ENCODE measurements at regions not wholly inside any gene's neighbourhood (a gene's known extent, or its start where the extent isn't known, plus 50 kb on each side); places are given as distances from the start of the nearest gene placed in this dataset.

DNA sequence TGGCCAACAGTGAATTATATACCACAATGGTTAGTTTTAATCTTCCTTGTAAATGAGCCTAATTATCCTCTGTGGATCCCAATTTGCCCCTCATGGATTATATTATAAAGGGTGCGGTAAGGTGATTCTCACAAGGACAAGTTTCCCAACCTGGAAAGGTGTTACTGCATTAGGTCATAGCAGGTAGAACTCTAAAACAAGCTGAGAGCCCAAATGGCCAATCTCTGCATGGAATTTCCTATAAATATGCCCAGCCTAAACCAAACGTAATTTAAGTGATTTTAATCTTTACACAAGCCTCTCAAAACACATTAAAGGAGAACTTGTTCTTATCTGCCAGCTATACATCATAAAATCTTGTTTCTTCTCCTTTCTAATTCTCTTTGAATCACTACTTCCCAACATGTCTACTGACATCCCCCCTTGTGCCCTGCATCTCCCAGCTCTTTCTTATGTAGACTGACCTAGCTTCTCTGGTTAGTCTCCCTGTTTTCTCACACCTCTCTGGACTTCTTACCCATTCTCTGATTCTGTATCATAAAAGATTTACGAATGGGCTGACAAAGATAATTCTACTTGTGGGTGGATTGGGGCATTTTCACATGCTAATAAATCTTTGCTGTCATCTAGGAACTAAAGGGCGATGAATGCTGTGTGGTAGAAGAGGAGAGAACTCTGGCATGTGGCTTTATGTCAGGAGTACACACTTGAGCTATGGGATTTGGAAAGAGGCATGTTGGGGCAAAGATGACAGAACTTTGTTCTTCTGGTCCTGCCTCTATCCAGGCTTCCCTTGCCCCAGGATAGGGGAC, 94.3 kb upstream of the PGRMC2 start:
- FAIRE-seq = no peak

- no peak for FAIRE-seq
These were observed 92.7 kb upstream of the PGRMC2 start for GRCh38 chr4:128380306-128380705.

DNA sequence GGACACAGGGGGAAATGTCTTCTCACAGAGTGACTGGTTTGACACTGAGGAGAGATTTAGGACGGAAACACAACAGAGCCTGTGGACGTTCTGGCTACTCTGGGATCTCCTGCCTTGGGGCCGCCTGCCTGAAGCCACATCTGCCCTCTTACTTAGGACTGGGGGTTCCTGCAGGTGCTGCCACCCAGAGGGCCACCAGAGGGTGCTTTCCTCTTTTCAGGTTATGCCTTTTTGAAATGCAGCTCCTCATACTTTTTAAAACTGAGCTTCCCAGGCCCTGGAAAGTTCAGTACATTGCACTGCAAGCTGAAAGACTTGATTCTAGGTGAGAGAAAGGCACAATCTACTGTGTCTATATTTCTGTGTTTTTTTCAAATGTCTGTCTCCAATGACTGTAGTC, 92.2 kb upstream of the PGRMC2 start:
- FAIRE-seq = no peak

- no peak for FAIRE-seq
These were observed 91.1 kb upstream of the PGRMC2 start for GRCh38 chr4:128378668-128379067.

- no peak for FAIRE-seq
These were observed 89.3 kb upstream of the PGRMC2 start for GRCh38 chr4:128376958-128377357.

- FAIRE-seq = no peak
These were observed 88.7 kb upstream of the PGRMC2 start for GRCh38 chr4:128376303-128376702.

- FAIRE-seq = no peak
These were observed 86.0 kb upstream of the PGRMC2 start for GRCh38 chr4:128373628-128374027.

DNA sequence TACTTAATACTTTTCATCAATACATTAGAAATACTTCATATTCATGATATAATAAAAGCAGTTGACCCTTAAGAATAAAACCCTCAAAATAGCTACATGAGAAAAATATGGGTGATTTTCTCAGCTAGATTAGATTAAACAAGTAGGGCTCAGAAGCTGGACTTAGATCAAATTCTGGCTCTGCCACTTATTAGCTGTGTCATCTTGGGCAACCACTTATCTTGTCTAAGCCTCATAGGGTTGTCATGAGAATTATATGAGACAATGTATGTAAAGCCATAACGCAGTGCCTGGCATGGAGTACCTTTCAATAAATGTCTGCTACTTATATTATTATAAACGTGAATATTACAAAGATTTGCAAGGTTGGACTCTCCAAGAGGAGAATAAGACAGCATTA, 84.3 kb upstream of the PGRMC2 start:
- no peak for FAIRE-seq

DNA sequence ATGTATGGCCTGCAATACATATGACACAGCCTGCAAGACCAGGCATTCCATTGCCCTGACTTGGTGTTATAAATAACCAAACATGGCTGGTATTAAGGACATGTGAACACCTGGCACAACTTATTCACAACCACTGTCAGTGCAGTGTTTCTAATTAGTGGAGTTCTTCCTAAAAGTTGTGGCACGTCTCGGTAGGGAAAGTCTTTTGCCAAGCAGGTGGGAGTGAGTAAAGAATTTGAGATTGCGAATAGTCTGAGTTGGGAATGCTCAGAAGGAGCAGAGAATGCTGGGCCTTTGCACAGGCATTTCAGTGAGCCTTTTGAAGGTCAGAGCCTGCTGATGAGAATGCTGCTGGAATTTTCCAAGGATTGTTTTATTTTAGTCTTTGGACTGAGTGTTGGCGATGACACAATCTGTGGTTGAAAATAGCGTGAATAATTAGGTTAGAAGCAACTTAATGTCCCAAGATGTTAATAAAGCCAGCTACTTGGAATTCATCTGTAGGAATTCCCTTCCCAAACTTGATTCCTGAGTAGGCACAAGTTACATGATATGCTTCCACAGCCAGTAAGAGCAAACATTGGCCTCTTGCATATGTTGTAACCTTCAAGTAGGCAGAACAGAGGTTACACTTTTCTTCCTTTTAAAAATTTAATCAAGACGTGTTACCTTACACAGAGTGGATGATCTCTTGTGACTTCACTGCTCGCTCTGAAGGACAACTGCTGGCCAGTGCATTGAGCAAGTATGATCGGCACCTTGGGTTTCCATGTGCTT, 83.6 kb upstream of the PGRMC2 start:
- FAIRE-seq = no peak

DNA sequence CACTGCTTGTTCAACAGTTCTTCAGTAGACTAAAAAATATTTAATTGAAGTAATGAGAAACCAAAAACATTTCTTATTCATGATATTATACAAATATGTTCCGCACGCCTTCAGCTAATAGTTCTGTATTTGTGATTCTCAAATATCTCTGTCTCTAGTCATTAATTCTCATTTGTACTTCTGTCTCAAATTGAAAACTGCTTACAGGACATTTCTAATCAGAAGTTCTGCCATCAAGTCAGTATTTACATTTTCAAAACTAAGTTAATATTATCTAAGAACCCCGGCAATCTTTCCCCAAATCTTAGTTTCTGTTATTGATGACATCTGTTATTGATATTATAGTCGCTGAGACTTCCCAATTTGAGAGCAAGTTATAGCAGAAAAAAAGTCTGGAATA, 78.6 kb upstream of the PGRMC2 start:
- no peak for FAIRE-seq

- no peak for FAIRE-seq
These were observed 77.0 kb upstream of the PGRMC2 start for GRCh38 chr4:128364565-128364964.

DNA sequence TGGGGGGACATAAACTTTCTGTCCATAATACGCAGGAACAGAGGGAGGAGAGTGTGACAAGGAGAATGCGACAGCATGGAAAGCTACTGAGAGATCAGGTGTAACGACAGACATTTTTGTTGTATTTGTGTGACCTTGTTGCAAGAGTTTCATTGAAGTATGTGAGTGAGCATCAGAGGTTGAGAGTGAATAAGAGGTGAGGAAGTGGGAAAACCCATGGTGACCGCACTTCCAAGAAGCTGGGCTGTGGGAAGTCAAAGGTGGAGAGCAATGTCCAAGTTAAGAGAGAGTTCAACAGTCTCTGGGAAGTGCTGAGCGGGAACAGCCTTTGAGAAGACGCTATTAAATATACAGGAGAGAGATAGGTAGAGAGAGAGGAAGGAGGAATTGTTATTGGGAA, 76.4 kb upstream of the PGRMC2 start:
- no peak for FAIRE-seq

DNA sequence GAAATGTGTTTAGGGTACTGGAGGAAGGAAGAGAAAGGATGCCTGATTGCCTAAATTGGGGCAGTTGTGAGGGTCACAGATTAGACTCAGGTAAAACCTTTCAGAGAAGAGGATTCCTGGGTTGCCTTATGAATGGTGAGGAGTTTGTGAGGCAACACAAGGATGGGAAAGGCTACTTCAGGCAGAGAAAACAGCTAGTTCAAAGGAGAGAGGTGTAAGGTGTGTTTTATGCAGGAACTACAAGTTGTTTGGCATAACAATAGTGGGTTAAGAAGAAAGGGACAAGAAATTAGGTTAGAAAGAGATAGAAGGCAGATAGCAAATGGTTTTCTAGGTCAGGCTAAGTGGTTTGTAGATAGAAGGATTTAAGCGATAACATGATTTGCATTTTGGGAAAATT, 75.1 kb upstream of the PGRMC2 start:
- no peak for FAIRE-seq

- no peak for FAIRE-seq
These were observed 71.8 kb upstream of the PGRMC2 start for GRCh38 chr4:128359422-128359821.

DNA sequence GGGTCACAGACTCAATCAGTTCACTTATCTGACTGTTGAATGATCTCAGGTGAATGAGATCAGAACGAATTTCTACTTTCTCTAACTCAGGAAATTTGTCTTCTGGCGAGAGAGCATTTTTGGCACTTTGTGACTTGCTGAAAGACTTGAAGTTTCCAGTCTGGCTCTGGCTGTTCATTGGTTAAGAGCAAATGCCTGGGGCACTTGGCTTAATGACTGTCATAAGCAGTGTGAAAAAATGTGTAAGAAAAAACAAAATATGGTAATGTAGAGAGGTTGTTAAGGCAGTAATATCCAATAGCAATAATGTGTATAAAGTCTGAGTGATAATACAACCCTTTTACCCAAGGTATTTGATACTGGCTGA, 71.3 kb upstream of the PGRMC2 start:
- FAIRE-seq = no peak

DNA sequence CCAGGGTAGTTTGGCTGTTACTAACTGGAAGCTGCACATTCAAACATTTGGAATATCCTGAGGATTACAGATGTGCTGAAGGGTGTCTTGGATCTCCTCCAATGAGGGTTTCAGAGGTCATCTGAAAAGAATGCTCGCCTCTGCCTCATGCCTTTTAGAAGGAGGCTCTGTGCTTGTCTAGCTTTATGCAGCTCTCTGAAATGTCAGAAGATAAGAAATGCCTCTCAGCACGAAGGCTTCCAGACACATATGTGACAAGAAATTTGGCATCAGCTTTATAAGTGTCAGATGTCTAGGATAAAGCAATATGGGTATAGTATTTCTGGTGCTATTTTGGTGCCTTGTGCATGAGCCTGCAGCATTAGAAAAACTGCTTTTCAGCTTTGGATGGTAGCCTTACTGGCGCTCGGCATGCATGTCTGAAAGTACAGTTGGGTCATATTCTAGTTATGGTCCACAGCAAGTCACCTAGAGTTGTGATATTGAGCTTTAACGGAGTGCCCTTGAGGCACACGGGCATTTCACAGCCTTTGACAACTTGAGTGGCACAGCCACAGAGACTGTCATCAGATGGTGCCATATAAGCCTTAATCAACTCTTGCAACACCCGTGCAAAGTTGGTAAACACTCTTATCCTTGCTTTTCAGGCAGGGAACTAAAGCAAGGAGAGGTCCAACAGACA, 70.8 kb upstream of the PGRMC2 start:
- no peak for FAIRE-seq

- FAIRE-seq = no peak
These were observed 69.7 kb upstream of the PGRMC2 start for GRCh38 chr4:128357286-128357685.

DNA sequence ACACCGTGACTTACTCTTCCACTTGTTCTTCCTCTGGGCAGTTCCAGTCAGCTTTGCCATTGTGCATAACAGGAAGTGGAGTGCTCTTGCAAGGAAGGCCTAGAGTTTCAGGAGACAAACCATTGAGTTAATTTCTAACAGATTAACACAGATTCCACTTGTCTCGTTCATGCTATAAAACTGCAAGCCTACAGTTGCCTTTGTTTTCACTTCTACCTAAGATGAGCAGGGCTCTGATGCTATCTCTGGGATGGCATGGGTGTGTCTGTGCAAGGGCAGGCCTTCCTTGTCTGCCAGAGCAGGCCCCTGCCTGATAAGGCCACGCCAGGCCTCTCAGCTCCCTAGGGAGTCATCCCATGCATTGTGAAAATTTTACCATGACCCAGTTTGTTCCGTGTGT, 67.7 kb upstream of the PGRMC2 start:
- no peak for FAIRE-seq

DNA sequence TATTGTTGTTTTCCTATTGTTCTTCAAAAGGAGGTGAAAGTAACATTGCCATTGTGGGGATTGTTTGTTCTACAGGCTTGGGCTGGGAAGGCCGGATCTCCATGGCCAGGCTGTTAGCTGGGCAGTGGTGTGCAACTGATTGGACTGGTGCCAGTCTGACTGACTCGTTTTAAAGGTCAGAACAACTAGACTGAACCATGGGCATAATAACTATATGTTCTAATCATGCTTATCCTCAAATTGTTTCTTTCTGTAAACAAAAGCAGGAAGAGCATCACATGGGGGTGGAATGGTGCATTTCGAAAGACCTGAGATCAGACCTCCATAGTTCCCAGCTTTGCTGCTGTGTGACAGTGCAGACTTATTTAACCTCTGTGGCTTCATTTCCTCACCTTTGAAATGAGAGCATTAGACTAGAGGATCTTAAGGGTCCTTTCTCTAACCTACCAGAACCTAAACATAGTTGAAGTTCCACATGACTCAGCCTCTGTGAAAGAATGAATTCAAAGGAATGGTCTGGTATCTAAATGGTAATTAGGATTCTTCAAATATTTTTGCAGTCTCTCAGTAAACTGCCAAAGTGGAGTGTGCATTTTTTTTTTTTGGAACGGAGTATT, 66.7 kb upstream of the PGRMC2 start:
- FAIRE-seq = no peak

DNA sequence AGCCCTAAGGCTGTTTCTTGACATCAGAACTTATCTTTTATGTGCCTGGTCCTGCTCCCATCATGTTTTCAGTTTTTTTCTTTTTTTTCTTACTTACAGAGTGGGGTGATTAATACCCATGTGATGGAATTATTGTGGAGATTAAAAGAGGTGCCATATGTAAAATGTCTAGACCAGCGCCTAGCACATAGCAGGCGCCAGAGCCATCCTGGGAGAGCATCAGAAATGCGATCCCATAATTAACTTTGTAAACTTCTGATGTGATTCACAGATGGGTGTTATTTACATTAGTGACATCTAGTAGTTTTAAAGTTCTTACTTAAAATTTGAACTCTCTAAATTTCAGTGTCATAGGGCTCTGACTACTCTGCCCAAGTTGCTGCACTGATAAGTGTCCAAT, 66.2 kb upstream of the PGRMC2 start:
- FAIRE-seq = no peak

GRCh38 chr4:128351502-128351901, 63.9 kb upstream of the PGRMC2 start:
- FAIRE-seq = no peak

- FAIRE-seq = no peak
These were observed 62.9 kb upstream of the PGRMC2 start for GRCh38 chr4:128350449-128351045.

DNA sequence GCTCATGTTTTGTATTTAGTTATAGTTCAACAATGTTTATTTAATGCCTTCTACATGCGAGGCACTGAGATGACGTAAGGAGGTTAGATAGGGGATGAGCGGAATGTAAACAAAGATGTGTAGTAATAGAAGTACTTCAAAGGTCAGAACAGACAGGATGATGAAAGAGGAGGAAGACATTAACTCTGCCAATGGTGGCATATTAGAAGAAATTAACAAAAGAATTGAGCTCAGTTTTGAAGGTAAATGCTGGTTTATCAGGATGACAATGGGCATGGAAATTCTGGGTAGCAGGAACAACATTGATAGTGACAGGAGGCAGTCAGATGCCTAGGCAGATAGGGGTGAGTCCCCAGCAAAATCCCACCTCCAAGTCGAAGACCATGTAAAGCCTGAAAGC, 62.3 kb upstream of the PGRMC2 start:
- no peak for FAIRE-seq

Data from G401.6 (cell line).